HepG2 (cell line): ENCODE measurements at regions not wholly inside any gene's neighbourhood (a gene's known extent, or its start where the extent isn't known, plus 50 kb on each side); places are given as distances from the start of the nearest gene placed in this dataset.

Experiments
- ATAC-seq: fragments of 200-7000 bp; cut with Tn5 transposase; 3 replicates; pipeline ENCODE4 v1.9.1; 2020; ENCODE audit warnings: mild to moderate bottlenecking, moderate library complexity
- BruUV-seq: library from RNA; stranded (reverse); fragments of 400-500 nt; replicated peaks from 2 replicates; lab custom pipeline; 2021; lab: Mats Ljungman, UMichigan
- CTCF ChIA-PET: fragments of 300-600 bp; formaldehyde crosslinking; extraction: SDS; loops from one replicate; lab custom pipeline; 2021; ENCODE audit warnings: low total read pairs, inconsistent platforms, low intra/inter-chr PET ratio; lab: Yijun Ruan, JAX
- POLR2A ChIA-PET: fragments of 350-600 bp; sonication (Branson Sonifier 250); formaldehyde crosslinking; loops from one replicate; lab custom pipeline; 2020; ENCODE audit warnings: antibody characterized with exemption, inconsistent platforms; lab: Yijun Ruan, JAX
- DNase-seq: peaks from one replicate; pipeline ENCODE4 v3.0.0-alpha.2; 2015; ENCODE audit warnings: low spot score
- FAIRE-seq: peaks from 3 replicates; lab custom pipeline; 2011; peaks lifted over from hg19 to GRCh38; lab: Jason Lieb, UNC
- H2AFZ ChIP-seq: one replicate; pipeline ENCODE4 v1.6.1; 2011; ENCODE audit warnings: low read length, inconsistent platforms
- H3K27ac ChIP-seq: fragments of 300-600 bp; 3 replicates; pipeline ENCODE4 v1.8.0; 2011; ENCODE audit warnings: mixed run types, mild to moderate bottlenecking, mixed read lengths, low read length, inconsistent platforms; ENCODE audit not compliant: insufficient read depth; ENCODE audit errors: extremely low read length
- H3K27me3 ChIP-seq, 2 experiments: fragments of 200-600 bp in 1 of 2; 2 replicates in 1 of 2; 3 replicates in 1 of 2; pipeline versions ENCODE4 v1.6.0 to v1.8.0; 2011; ENCODE audit warnings: low read length in 2 of 2, mild to moderate bottlenecking in 2 of 2, moderate library complexity in 2 of 2, inconsistent platforms in 1 of 2; ENCODE audit not compliant: insufficient read depth in 2 of 2, control insufficient read depth in 1 of 2
- H3K36me3 ChIP-seq, 2 experiments: fragments of 200-600 bp in 1 of 2; replicated peaks in 1 of 2; 2 replicates in 1 of 2; 3 replicates in 1 of 2; pipeline versions ENCODE4 v1.5.1 to v1.8.0; 2011; ENCODE audit warnings: low read length in 2 of 2, inconsistent platforms in 1 of 2; ENCODE audit not compliant: insufficient read depth in 2 of 2, control insufficient read depth in 1 of 2
- H3K4me1 ChIP-seq: 2 replicates; pipeline ENCODE4 v1.5.1; 2012; ENCODE audit warnings: low read length, inconsistent platforms; ENCODE audit not compliant: insufficient read depth
- H3K4me2 ChIP-seq: 2 replicates; pipeline ENCODE4 v1.6.0; 2011; ENCODE audit warnings: low read depth, low read length, inconsistent platforms
- H3K4me3 ChIP-seq, 3 experiments: fragments of 200-600 bp in 1 of 3; sonication (generic), shearing (Covaris generic) in 1 of 3; replicated peaks in 1 of 3; 2 replicates each; pipeline ENCODE4 v1.5.1; 2011 to 2016; ENCODE audit warnings: low read length in 3 of 3, inconsistent platforms in 2 of 3, low read depth in 2 of 3, mild to moderate bottlenecking in 2 of 3, control low read depth in 1 of 3, mixed read lengths in 1 of 3; ENCODE audit not compliant: insufficient read depth in 1 of 3
- H3K79me2 ChIP-seq: one replicate; pipeline ENCODE4 v1.6.1; 2011; ENCODE audit warnings: low read length, inconsistent platforms; ENCODE audit not compliant: insufficient read depth
- H3K9ac ChIP-seq: 2 replicates; pipeline ENCODE4 v1.6.0; 2011; ENCODE audit warnings: mild to moderate bottlenecking, low read depth, low read length, inconsistent platforms; ENCODE audit not compliant: insufficient read depth
- H3K9me3 ChIP-seq: 2 replicates; pipeline ENCODE4 v1.5.1; 2012; ENCODE audit warnings: mild to moderate bottlenecking, low read length
- H4K20me1 ChIP-seq: 2 replicates; pipeline ENCODE4 v1.6.0; 2011; ENCODE audit warnings: inconsistent platforms, mild to moderate bottlenecking, low read length, moderate library complexity; ENCODE audit not compliant: insufficient read depth
- CBX5 ChIP-seq: sonication (generic); formaldehyde crosslinking; IDR thresholded peaks from 2 replicates; pipeline ENCODE4 v1.4.0; 2020; ENCODE audit warnings: missing genetic modification reagents, borderline replicate concordance
- FOXC1 ChIP-seq: sonication (generic); formaldehyde crosslinking; IDR thresholded peaks from 2 replicates; pipeline ENCODE4 v1.8.0; 2022; ENCODE audit warnings: mild to moderate bottlenecking, missing genetic modification reagents, borderline replicate concordance
- PHF8 ChIP-seq: sonication (generic); formaldehyde crosslinking; IDR thresholded peaks from 2 replicates; pipeline ENCODE4 v1.5.0; 2020; ENCODE audit warnings: missing genetic modification reagents
- RBM22 ChIP-seq: fragments of 200-400 bp; formaldehyde crosslinking; optimal IDR thresholded peaks from 2 replicates; pipeline ENCODE3; 2017; ENCODE audit warnings: mild to moderate bottlenecking, low read length, moderate library complexity
- SRSF9 ChIP-seq: fragments of 200-400 bp; formaldehyde crosslinking; IDR thresholded peaks from 2 replicates; pipeline ENCODE4 v1.6.1; 2018; ENCODE audit warnings: borderline replicate concordance, mild to moderate bottlenecking, low read depth, low read length; ENCODE audit not compliant: insufficient read depth, poor library complexity, severe bottlenecking
- THAP7 ChIP-seq: sonication (generic); formaldehyde crosslinking; IDR thresholded peaks from 2 replicates; pipeline ENCODE4 v1.8.1; 2023; ENCODE audit warnings: mild to moderate bottlenecking, missing genetic modification reagents
- ZNF256 ChIP-seq: sonication (generic); formaldehyde crosslinking; conservative IDR thresholded peaks from 2 replicates; pipeline ENCODE4 v1.4.0; 2020; ENCODE audit warnings: missing genetic modification reagents
- ZNF383 ChIP-seq: sonication (generic); formaldehyde crosslinking; IDR thresholded peaks from 2 replicates; pipeline ENCODE4 v1.4.0; 2020; ENCODE audit warnings: missing genetic modification reagents, mild to moderate bottlenecking, borderline replicate concordance
- ZNF44 ChIP-seq: sonication (generic); formaldehyde crosslinking; IDR thresholded peaks from 2 replicates; pipeline ENCODE4 v1.5.1; 2020; ENCODE audit warnings: mild to moderate bottlenecking, missing genetic modification reagents
- ZNF512B ChIP-seq: sonication (generic); formaldehyde crosslinking; IDR thresholded peaks from 2 replicates; pipeline ENCODE4 v1.5.1; 2020; ENCODE audit warnings: missing genetic modification reagents, mild to moderate bottlenecking, borderline replicate concordance
- ZNF563 ChIP-seq: sonication (generic); formaldehyde crosslinking; IDR thresholded peaks from 2 replicates; pipeline ENCODE4 v1.8.0; 2022; ENCODE audit warnings: mild to moderate bottlenecking, moderate library complexity, missing genetic modification reagents
- WGBS: methylation state at CpG from one replicate; pipeline ENCODE4 v1.1.6; 2017; ENCODE audit warnings: low lambda C conversion rate; 5-methylcytosine and 5-hydroxymethylcytosine counted together
- in situ Hi-C: cut with HindIII; loops from 2 replicates; pipeline ENCODE4 v1.10.0; 2017; ENCODE audit warnings: low pct_unique_long_range_greater_than_20kb; ENCODE audit not compliant: extremely low pct_ligation_motif_present
- intact Hi-C: fragments of 100-400 bp; cut with micrococcal nuclease; formaldehyde crosslinking; loops from one replicate; pipeline ENCODE4 v1.10.0; 2022; ENCODE audit not compliant: unreplicated experiment
- TF ChIP-seq, protein P1 (sequence below): sonication (generic); formaldehyde crosslinking; IDR thresholded peaks from 2 replicates; pipeline ENCODE4 v1.5.0; 2020; ENCODE audit warnings: missing genetic modification reagents
- TF ChIP-seq, protein P2 (sequence below): sonication (generic); formaldehyde crosslinking; IDR thresholded peaks from 2 replicates; pipeline ENCODE4 v1.5.0; 2020; ENCODE audit warnings: mild to moderate bottlenecking, missing genetic modification reagents, moderate library complexity
- TF ChIP-seq, protein P3 (sequence below): sonication (generic); formaldehyde crosslinking; IDR thresholded peaks from 2 replicates; pipeline ENCODE4 v1.5.0; 2020; ENCODE audit warnings: missing genetic modification reagents

GRCh38 chr2:183838295-183838694 lies 714.1 kb downstream of the NUP35 start (continued):
- TF ChIP-seq ZNF512B = no peak
- TF ChIP-seq, protein P1, sequence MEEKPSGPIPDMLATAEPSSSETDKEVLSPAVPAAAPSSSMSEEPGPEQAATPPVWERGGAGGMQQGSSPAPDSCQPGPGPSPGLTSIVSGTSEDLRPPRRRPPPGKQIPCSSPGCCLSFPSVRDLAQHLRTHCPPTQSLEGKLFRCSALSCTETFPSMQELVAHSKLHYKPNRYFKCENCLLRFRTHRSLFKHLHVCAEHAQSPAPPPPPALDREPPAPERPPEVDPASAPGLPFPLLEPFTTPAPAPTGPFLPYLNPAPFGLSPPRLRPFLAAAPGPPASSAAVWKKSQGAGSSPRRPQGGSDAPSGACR = no peak
- TF ChIP-seq THAP7 (CRISPR knock-in tag) = no peak
- no peak for TF ChIP-seq ZNF383
- no peak for TF ChIP-seq SRSF9
- no peak for TF ChIP-seq FOXC1
- TF ChIP-seq ZNF44 (CRISPR knock-in tag) = no peak

- CTCF ChIA-PET = no interaction called here
- ATAC-seq = no peak
- Histone ChIP-seq H3K4me3 (no peak overlapping the region), H3K9ac (no peak overlapping the region), H3K79me2 (no peaks in the 10 kb centered on the region), H3K27me3 (no peaks in the 10 kb centered on the region), H3K4me1 (no peaks in the 10 kb centered on the region), H3K27ac (no peak overlapping the region), H2AFZ (no peak overlapping the region), H3K9me3 (no peaks in the 10 kb centered on the region), H3K4me2 (no peak overlapping the region), H3K36me3 (no peaks in the 10 kb centered on the region), H4K20me1 (no peaks in the 10 kb centered on the region)
- FAIRE-seq = no peak
- DNase-seq = no peak
- 0% methylated on average over 4 of the region's 4 CpGs for WGBS
- in situ Hi-C loops = no loop called here
- intact Hi-C loops = no loop called here
- POLR2A ChIA-PET = no interaction called here
- no TSS peak for BruUV-seq
- TF ChIP-seq ZNF563 (CRISPR knock-in tag) (no peak), ZNF256 (CRISPR knock-in tag) (no peak), CBX5 (CRISPR knock-in tag) (no peak), RBM22 (no peak), PHF8 (CRISPR knock-in tag) (no peak)
- TF ChIP-seq, protein P2, sequence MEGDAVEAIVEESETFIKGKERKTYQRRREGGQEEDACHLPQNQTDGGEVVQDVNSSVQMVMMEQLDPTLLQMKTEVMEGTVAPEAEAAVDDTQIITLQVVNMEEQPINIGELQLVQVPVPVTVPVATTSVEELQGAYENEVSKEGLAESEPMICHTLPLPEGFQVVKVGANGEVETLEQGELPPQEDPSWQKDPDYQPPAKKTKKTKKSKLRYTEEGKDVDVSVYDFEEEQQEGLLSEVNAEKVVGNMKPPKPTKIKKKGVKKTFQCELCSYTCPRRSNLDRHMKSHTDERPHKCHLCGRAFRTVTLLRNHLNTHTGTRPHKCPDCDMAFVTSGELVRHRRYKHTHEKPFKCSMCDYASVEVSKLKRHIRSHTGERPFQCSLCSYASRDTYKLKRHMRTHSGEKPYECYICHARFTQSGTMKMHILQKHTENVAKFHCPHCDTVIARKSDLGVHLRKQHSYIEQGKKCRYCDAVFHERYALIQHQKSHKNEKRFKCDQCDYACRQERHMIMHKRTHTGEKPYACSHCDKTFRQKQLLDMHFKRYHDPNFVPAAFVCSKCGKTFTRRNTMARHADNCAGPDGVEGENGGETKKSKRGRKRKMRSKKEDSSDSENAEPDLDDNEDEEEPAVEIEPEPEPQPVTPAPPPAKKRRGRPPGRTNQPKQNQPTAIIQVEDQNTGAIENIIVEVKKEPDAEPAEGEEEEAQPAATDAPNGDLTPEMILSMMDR (CRISPR knock-in tag) = no peak
- TF ChIP-seq, protein P3, sequence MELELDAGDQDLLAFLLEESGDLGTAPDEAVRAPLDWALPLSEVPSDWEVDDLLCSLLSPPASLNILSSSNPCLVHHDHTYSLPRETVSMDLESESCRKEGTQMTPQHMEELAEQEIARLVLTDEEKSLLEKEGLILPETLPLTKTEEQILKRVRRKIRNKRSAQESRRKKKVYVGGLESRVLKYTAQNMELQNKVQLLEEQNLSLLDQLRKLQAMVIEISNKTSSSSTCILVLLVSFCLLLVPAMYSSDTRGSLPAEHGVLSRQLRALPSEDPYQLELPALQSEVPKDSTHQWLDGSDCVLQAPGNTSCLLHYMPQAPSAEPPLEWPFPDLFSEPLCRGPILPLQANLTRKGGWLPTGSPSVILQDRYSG = no peak
These were observed 715.9 kb downstream of the NUP35 start for GRCh38 chr2:183840061-183840584.
